SK-N-MC (cell line): ENCODE measurements at regions not wholly inside any gene's neighbourhood (a gene's known extent, or its start where the extent isn't known, plus 50 kb on each side); places are given as distances from the start of the nearest gene placed in this dataset.

ENCODE experiments used
- EZH2 ChIP-seq: fragments of 200-600 bp; sonication (generic); IDR thresholded peaks from one replicate; pipeline ENCODE4 v1.6.1; 2017; ENCODE audit warnings: antibody characterized with exemption
- POLR2AphosphoS5 ChIP-seq: IDR thresholded peaks from 2 replicates; pipeline ENCODE4 v1.6.1; 2012; ENCODE audit warnings: mild to moderate bottlenecking, low read depth, low read length, borderline replicate concordance

- no peak for TF ChIP-seq POLR2AphosphoS5
- no peak for TF ChIP-seq EZH2
Observed at GRCh38 chr11:104549019-104549418, 349.2 kb downstream of the CASP12 start.
